GM12891 (cell line): ENCODE measurements at regions not wholly inside any gene's neighbourhood (a gene's known extent, or its start where the extent isn't known, plus 50 kb on each side); places are given as distances from the start of the nearest gene placed in this dataset.
"Not testable (repeated sequence)": the region's sequence is repeated elsewhere in the genome, so short reads cannot be mapped to it uniquely, and the experiment has no call there.

Experiments used
- DNase-seq: peaks from one replicate; pipeline ENCODE4 v3.0.0; 2011; ENCODE audit warnings: low spot score; ENCODE audit not compliant: insufficient read length
- FAIRE-seq: peaks from 2 replicates; lab custom pipeline; 2011; peaks lifted over from hg19 to GRCh38; lab: Jason Lieb, UNC
- PAX5 ChIP-seq: IDR thresholded peaks from 2 replicates; pipeline ENCODE4 v1.6.1; 2011; ENCODE audit warnings: low read length, moderate library complexity, mild to moderate bottlenecking; ENCODE audit not compliant: insufficient read depth, severe bottlenecking
- POLR2A ChIP-seq: IDR thresholded peaks from 2 replicates; pipeline ENCODE4 v1.6.1; 2011; ENCODE audit warnings: low read depth, low read length, control low read depth
- POLR2AphosphoS5 ChIP-seq: IDR thresholded peaks from 2 replicates; pipeline ENCODE4 v1.6.1; 2011; ENCODE audit warnings: low read depth, low read length, control low read depth
- POU2F2 ChIP-seq: IDR thresholded peaks from 2 replicates; pipeline ENCODE4 v1.6.1; 2011; ENCODE audit warnings: low read depth, mild to moderate bottlenecking, control low read depth, low read length, moderate library complexity
- SPI1 ChIP-seq: IDR thresholded peaks from 2 replicates; pipeline ENCODE4 v1.6.1; 2011; ENCODE audit warnings: low read depth, low read length, control low read depth
- TAF1 ChIP-seq: IDR thresholded peaks from 2 replicates; pipeline ENCODE4 v1.6.1; 2011; ENCODE audit warnings: low read depth, low read length, control low read depth

DNA sequence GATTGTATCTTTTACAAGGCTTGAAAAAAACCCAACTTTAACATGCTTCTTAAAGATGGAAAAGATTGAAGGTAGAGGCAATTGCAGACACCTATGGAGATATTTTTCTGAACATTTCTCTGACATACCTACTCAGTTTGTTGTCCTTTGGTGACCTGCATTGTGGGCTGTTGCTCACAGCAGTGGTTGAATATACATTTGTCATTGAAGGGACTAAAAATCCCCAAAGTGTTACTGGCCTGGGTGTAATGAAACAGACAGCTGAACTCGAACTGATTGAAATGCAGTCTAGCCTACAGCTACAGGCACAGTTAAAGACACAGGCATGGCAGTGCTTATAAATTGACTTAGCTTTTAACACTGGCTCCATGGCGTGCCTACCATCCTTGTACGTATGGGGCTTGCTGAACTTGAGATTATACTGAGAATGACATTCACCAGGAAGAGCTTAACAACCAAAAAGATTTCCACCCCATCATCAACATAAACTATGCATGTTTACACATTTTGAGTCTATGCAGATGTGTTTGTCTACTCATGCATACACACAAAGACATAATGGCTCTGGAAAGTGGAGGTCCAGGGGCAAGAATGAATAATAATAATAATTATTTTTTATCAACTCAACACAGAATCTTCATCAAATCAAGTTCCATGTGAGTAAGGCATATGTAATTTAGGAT, 83.2 kb upstream of the NOX3 start:
- DNase-seq (no peak), FAIRE-seq (peak; percentile 35)
- TF ChIP-seq POU2F2 (no peak), POLR2AphosphoS5 (no peak), POLR2A (no peak), TAF1 (no peak), SPI1 (no peak), PAX5 (no peak)

DNA sequence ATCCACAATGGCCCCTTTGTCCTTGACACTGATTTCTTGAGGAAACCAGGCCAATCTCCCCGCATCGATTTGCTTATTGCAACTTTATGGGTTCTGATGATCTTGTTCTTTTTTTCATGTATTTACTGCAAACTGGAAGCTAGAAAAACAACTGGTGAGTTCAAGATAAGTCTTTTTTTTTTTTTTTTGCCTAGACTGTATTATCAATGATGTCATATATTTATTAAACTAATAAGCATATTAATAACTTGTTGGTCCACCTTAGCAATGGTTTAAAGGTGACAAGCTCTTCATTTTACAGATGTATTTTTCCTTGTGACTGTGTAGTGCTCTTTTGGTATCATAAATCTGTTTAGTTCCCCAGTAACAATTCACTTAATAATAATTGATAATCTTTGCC, 79.0 kb upstream of the NOX3 start:
- no peak for DNase-seq
- TF ChIP-seq SPI1 (no peak), POLR2AphosphoS5 (no peak), POU2F2 (no peak), POLR2A (no peak), PAX5 (no peak), TAF1 (no peak)
- no peak for FAIRE-seq

DNA sequence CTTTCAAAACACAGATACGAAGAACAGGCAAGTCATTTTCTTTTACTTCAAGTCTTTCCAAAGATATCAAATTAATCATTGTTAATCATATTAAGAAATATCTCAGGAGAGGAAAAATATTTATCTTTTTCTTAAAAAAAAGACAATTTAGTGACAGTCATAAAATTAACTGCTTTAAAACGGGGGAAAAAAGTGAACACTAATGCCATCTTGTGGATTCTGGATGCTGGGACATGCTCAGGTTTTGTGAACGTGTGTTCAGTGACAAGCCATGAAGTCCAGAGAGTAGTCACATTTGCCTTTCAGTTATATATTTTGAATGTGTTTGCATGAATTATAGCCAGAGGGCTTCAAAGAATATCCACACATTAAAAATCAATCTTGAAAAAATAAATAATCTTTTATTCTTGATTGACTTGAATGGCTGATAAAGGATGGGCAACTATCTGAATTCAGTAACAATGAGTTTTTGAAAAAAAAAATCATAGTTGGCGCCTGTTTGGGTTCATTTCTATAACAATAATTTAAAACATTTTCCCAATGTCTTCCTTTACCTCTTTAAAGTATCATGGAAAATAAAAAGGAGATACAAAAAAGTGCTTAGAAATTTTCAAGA, 74.7 kb upstream of the NOX3 start:
- peak; percentile 3 for DNase-seq
- no peak for FAIRE-seq
- TF ChIP-seq SPI1 = no peak
- TF ChIP-seq TAF1 = no peak
- no peak for TF ChIP-seq PAX5
- TF ChIP-seq POU2F2 = no peak
- TF ChIP-seq POLR2AphosphoS5 = no peak
- TF ChIP-seq POLR2A = no peak

- DNase-seq, FAIRE-seq: not testable (repeated sequence)
These were observed 74.2 kb upstream of the NOX3 start for GRCh38 chr6:155529814-155530213.

DNA sequence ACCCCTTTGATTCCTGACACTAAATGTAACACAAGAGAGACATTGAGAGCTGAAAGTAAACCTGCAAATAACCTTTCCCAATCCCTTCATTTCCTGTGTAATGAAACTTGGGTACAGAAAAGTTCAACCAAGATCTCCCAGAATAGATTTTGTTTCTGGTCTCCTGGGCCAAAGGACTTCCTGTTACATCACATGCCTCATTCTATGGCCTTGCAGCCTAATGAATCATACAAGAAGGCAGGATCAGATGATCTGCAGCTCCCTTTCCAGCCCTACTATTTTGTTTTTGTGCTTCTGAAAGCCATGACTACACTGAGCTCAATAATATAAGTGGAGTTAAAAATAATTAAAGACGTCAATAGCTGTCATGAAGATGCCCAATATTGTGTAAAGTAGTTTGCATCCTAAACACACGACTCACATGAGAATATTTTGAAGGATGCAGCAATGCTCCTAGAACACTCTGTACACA, 73.4 kb upstream of the NOX3 start:
- FAIRE-seq = no peak

GRCh38 chr6:155528335-155528734, 72.7 kb upstream of the NOX3 start:
- FAIRE-seq (no peak), DNase-seq (no peak)
- TF ChIP-seq POLR2AphosphoS5 = no peak
- TF ChIP-seq POU2F2 = no peak
- no peak for TF ChIP-seq TAF1
- no peak for TF ChIP-seq SPI1
- TF ChIP-seq POLR2A = no peak
- no peak for TF ChIP-seq PAX5

More for the DNA sequence above, 73.4 kb upstream of the NOX3 start:
- DNase-seq = no peak
- TF ChIP-seq SPI1 (peak; percentile 29; the same call in 1 of the 2 replicates), POU2F2 (no peak), POLR2AphosphoS5 (no peak)

DNA sequence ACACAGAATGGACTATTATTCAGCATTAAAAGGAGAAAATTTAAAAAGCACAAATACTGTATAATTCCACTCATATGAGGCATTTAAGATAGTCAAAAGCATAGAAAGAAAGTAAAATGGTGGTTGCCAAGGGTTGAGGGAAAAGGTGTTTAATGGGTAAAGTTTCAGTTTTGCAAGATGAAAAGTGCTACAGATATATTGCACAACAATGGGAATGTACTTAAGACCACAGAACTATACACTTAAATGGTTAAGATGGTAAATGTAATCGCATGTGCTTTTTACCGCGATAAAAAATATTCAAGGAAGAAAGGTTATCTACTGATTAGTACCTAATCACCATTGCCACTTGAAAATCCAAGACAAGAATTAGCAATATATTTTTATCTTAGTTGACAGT, 71.8 kb upstream of the NOX3 start:
- no peak for TF ChIP-seq POLR2A
- no peak for TF ChIP-seq POU2F2
- no peak for TF ChIP-seq SPI1
- FAIRE-seq (no peak), DNase-seq (no peak)

GRCh38 chr6:155523821-155524651, 68.4 kb upstream of the NOX3 start:
- DNase-seq = no peak
- FAIRE-seq = no peak
- no peak for TF ChIP-seq POU2F2
- TF ChIP-seq SPI1 = no peak
- no peak for TF ChIP-seq POLR2AphosphoS5
- TF ChIP-seq PAX5 = no peak

GRCh38 chr6:155521719-155522118, 66.1 kb upstream of the NOX3 start:
- DNase-seq (no peak), FAIRE-seq (no peak)
- TF ChIP-seq POU2F2 (no peak), TAF1 (no peak), SPI1 (no peak), POLR2A (no peak)

DNA sequence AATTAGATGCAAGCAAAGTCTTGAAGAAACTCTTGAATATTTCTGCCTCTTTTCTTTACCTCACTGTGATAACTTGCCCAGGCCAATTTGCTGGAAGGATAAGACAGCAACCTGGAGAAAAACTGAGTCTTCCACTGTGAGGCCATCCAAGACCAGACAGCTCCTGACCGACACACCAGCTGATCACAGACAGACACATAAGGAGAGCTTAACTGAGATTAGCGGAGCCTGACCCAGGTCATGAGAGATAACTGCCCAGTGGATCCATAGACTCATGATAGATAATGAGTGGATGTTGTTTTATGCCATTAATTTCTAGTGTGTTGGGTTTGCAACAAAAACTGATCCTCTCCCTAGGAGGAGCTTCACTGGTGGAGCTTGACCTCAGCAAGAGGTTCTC, 64.4 kb upstream of the NOX3 start:
- no peak for TF ChIP-seq POLR2A
- no peak for TF ChIP-seq POLR2AphosphoS5
- TF ChIP-seq POU2F2 = no peak
- no peak for TF ChIP-seq TAF1
- TF ChIP-seq PAX5 = no peak
- TF ChIP-seq SPI1 = no peak
- DNase-seq = no peak
- FAIRE-seq = no peak
